ENCODE measurements at regions not wholly inside any gene's neighbourhood (a gene's known extent, or its start where the extent isn't known, plus 50 kb on each side); places are given as distances from the start of the nearest gene placed in this dataset.
"Not testable (repeated sequence)": the region's sequence is repeated elsewhere in the genome, so short reads cannot be mapped to it uniquely, and the experiment has no call there.

DNA sequence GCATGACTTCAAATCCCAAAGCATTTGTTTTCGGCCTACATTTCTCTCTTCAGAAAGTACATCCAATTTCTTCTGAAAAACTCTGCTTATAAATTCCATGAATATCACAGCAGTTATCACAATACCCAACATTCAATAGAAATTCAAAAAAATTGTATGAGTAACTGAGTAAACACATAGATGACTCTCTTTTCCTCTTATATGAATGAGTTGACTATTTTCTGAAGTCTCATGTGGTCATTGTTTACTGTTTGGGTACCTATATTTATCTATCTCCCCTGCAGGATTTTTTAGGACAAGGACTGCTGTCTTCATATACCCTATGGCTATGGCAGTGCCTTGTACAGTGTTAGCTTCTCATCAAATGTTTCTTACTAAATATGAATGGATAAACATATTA is 157.1 kb downstream of the HTR1A start:
- no peaks in the 10 kb centered on the region for H3K36me3 Mint-ChIP-seq
- peaks cover 3% of the 10 kb centered on the region for H3K9me3 Mint-ChIP-seq (ENCODE audit: low read depth)
- DNase-seq (no peak), ATAC-seq (no peak)
- H3K4me3 Mint-ChIP-seq = no peak overlapping the region
- CTCF ChIA-PET = no interaction called here
- no peaks in the 10 kb centered on the region for H3K4me1 Mint-ChIP-seq
- H3K27me3 Mint-ChIP-seq = no peaks in the 10 kb centered on the region
- H3K27ac Mint-ChIP-seq = no peak overlapping the region

DNA sequence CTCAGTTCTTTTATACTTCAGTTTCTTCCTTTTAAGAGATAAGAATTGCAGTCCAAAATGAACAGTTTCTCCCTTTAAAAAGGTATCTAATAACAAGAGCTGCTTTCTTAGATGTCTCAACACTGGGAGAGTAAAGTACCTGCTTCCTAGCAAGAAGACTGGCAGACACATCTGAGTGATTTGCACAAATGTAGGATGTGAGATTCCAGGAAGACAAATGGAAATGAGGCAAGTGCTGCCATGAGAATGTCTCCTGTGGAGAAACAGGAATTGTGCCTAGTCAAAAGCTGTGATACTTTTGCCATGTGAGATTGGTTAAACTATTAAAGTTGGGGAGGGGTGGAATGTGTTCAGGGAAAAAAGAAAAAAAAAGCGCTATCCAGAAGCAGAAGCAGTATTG is 159.1 kb downstream of the HTR1A start:
- peaks cover 6% of the 10 kb centered on the region for H3K9me3 Mint-ChIP-seq (ENCODE audit: low read depth)
- H3K36me3 Mint-ChIP-seq = no peaks in the 10 kb centered on the region
- H3K27me3 Mint-ChIP-seq = no peaks in the 10 kb centered on the region
- CTCF ChIA-PET = interaction anchor here (0.6 kb wide), 1 partner anchor 20 kb away, joined by 3 read pairs; no protein-coding TSS in a partner anchor
- no peak for ATAC-seq
- H3K4me1 Mint-ChIP-seq = no peaks in the 10 kb centered on the region
- DNase-seq = no peak
- H3K4me3 Mint-ChIP-seq = no peak overlapping the region
- H3K27ac Mint-ChIP-seq = no peak overlapping the region

DNA sequence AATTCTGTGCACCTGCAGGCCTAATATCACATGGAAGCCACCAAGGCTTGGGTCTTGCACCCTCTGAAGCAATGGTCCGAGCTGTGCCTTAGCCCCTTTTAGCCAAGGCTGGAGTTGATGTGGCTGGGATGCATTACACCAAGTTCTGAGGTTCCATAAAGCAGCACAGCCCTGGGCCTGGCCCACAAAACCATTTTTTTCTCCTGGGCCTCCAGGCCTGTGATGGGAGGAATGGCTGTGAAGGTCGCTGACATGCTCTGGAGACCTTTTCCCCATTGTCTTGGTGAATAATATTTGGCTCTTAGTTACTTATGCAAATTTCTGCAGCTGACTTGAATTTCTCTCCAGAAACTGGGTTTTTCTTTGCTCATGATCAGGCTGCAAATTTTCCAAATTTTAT is 167.3 kb downstream of the HTR1A start:
- DNase-seq = no peak
- Mint-ChIP-seq H3K36me3 (no peaks in the 10 kb centered on the region), H3K27me3 (no peaks in the 10 kb centered on the region), H3K4me3 (no peak overlapping the region), H3K4me1 (no peaks in the 10 kb centered on the region), H3K27ac (no peak overlapping the region), H3K9me3 (ENCODE audit: low read depth) (peaks cover 25% of the 10 kb centered on the region)
- ATAC-seq = no peak
- CTCF ChIA-PET = no interaction called here

DNA sequence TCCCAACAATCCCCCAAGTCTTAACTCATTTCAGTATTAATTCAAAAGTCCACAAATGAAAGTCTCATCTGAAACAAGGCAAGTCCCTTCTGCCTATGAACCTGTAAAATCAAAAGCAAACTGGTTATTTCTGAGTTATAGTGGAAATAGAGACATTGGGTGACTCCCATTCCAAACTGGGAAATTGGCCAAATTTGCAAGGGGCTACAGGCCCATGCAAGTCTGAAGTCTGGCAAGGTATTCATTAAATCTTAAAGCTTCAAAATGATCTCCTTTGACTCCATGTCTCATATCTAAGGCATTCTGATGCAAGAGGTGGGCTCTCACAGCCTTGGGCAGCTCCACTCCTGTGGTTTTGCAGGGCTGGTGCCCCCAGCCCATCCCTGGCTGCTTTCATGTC is 167.9 kb downstream of the HTR1A start:
- Mint-ChIP-seq H3K4me1 (no peaks in the 10 kb centered on the region), H3K27ac (no peak overlapping the region), H3K27me3 (no peaks in the 10 kb centered on the region), H3K9me3 (ENCODE audit: low read depth) (peaks cover 22% of the 10 kb centered on the region), H3K4me3 (no peak overlapping the region), H3K36me3 (no peaks in the 10 kb centered on the region)
- ATAC-seq (no peak), DNase-seq (no peak)
- CTCF ChIA-PET = no interaction called here

GRCh38 chr5:63774939-63775338 is 187.3 kb downstream of the HTR1A start:
- H3K27me3 Mint-ChIP-seq = no peaks in the 10 kb centered on the region
- H3K9me3 Mint-ChIP-seq (ENCODE audit: low read depth) = peaks cover 8% of the 10 kb centered on the region
- H3K4me3 Mint-ChIP-seq = no peak overlapping the region
- DNase-seq (no peak), ATAC-seq (no peak)
- CTCF ChIA-PET = no interaction called here
- no peaks in the 10 kb centered on the region for H3K36me3 Mint-ChIP-seq
- no peaks in the 10 kb centered on the region for H3K4me1 Mint-ChIP-seq
- H3K27ac Mint-ChIP-seq = no peak overlapping the region

DNA sequence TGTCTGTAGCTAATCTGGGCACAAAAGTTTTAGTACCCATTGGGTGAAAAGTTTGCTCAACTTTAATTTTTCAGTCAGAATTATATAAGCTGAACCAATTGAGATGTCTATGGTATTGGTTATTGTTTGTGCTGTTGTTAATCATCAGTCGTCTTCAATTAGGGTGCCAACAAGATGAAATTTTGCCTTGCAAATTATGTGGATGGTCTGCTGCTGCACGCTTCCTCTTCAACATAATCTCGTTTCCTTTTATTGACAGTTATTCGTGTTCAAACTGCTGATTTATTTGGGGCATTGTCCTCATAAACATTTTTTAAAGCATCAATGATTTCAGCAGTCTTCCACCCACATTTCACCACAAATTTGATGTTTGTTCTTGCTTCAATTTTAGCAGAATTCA is 194.0 kb downstream of the HTR1A start:
- H3K9me3 Mint-ChIP-seq (ENCODE audit: low read depth) = peaks cover 4% of the 10 kb centered on the region
- no peak overlapping the region for H3K4me3 Mint-ChIP-seq
- ATAC-seq (no peak), DNase-seq (no peak)
- CTCF ChIA-PET = no interaction called here
- H3K36me3 Mint-ChIP-seq = no peaks in the 10 kb centered on the region
- no peaks in the 10 kb centered on the region for H3K4me1 Mint-ChIP-seq
- H3K27ac Mint-ChIP-seq = no peak overlapping the region
- no peaks in the 10 kb centered on the region for H3K27me3 Mint-ChIP-seq

DNA sequence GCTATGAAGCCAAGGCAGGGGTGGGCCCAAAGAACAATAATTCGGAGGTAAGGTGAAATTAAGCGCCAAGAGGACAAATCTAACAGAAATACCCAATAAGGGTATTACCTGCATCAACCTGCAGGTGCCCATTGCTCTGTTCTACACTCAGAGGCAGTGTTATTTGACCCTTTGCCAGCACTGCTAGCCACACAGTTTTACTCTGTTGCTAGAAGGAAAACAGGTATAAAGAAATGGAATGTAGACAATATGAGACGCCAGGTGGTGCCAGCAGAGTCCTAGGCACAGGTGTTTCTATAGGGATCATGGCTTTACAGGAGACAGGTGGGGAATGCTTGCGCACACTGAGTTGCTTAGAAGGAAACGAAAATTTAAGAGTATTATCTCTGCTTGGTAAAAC is 201.3 kb downstream of the HTR1A start:
- Mint-ChIP-seq H3K4me3 (no peak overlapping the region), H3K4me1 (no peaks in the 10 kb centered on the region), H3K27me3 (no peaks in the 10 kb centered on the region), H3K9me3 (ENCODE audit: low read depth) (peaks cover 5% of the 10 kb centered on the region), H3K27ac (no peak overlapping the region), H3K36me3 (no peaks in the 10 kb centered on the region)
- DNase-seq (no peak), ATAC-seq (no peak)
- CTCF ChIA-PET = no interaction called here

DNA sequence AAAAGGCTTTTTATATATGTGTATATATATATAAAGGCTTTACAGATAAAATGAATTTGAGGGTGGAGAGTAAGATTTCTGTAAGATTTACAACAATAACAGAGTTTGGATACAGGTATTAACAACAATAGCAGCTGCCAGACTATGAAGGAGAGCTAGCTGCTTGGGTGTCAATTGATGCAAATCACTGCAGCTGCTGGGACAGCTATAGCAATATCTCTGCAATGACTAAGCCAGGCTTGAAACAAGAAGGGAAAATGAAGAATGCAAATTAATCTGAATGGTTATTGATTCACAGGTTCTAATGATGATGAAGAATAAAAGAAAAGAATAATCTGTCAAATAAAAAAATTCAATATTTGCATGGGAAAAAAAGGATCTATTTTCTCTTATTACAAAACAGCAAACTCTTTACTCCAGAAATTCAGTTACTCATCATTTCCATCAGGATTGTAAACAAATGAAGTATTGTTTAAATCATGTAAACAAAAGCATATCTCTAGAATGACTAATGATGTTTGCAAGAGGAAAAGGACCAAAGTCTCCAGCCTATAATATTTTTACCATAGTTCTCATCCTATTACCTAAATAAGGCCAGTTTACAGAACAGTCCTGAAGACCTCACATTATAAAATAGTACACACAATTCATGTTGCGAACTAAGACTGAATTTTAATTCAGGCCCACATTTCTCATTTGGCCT is 219.0 kb downstream of the HTR1A start:
- H3K27ac Mint-ChIP-seq = no peak overlapping the region
- no peak overlapping the region for H3K4me3 Mint-ChIP-seq
- no peaks in the 10 kb centered on the region for H3K27me3 Mint-ChIP-seq
- peaks cover 5% of the 10 kb centered on the region for H3K9me3 Mint-ChIP-seq (ENCODE audit: low read depth)
- no peaks in the 10 kb centered on the region for H3K36me3 Mint-ChIP-seq
- H3K4me1 Mint-ChIP-seq = no peaks in the 10 kb centered on the region
- CTCF ChIA-PET = interaction anchor here (0.6 kb wide), 1 partner anchor 1184 kb away, joined by 3 read pairs; no protein-coding TSS in a partner anchor
- ATAC-seq (no peak), DNase-seq (no peak)

DNA sequence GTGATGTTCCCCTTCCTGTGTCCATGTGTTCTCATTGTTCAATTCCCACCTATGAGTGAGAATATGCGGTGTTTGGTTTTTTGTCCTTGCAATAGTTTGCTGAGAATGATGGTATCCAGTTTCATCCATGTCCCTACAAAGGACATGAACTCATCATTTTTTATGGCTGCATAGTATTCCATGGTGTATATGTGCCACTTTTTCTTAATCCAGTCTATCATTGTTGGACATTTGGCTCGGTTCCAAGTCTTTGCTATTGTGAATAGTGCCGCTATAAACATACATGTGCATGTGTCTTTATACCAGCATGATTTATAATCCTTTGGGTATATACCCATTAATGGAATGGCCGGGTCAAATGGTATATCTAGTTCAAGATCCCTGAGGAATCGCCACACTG is 229.4 kb downstream of the HTR1A start:
- H3K4me1 Mint-ChIP-seq, DNase-seq, ATAC-seq, H3K4me3 Mint-ChIP-seq, H3K27me3 Mint-ChIP-seq, H3K27ac Mint-ChIP-seq, H3K36me3 Mint-ChIP-seq, CTCF ChIA-PET: not testable (repeated sequence)
- H3K9me3 Mint-ChIP-seq (ENCODE audit: low read depth) = peaks cover 10% of the 10 kb centered on the region

DNA sequence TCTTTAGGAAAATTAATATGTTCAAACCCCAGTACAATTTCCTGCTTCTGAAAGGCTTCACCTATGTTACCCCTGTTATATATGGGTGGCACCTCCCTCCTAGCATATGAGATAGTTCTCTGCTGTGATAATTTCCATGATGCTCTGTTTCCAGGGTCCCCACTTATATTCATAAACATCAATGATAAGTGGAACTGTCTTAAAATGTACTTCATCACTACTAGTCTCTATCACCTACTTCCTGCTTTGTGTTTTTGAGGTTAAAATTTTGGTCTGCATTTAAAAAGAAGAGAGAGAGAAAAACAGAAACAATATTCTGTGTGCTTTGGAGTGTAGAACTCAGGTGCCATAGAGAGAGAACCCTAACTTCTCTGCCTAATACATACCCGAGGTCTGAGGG is 234.7 kb downstream of the HTR1A start:
- Mint-ChIP-seq H3K4me3 (no peak overlapping the region), H3K27ac (no peak overlapping the region), H3K27me3 (no peaks in the 10 kb centered on the region), H3K36me3 (no peaks in the 10 kb centered on the region), H3K9me3 (ENCODE audit: low read depth) (peaks cover 8% of the 10 kb centered on the region), H3K4me1 (no peaks in the 10 kb centered on the region)
- DNase-seq = no peak
- ATAC-seq = no peak
- CTCF ChIA-PET = no interaction called here

GRCh38 chr5:63726496-63726895 is 235.7 kb downstream of the HTR1A start:
- CTCF ChIA-PET = no interaction called here
- H3K27me3 Mint-ChIP-seq = no peaks in the 10 kb centered on the region
- H3K36me3 Mint-ChIP-seq = no peaks in the 10 kb centered on the region
- H3K4me1 Mint-ChIP-seq = no peaks in the 10 kb centered on the region
- ATAC-seq = no peak
- H3K4me3 Mint-ChIP-seq = no peak overlapping the region
- no peak overlapping the region for H3K27ac Mint-ChIP-seq
- H3K9me3 Mint-ChIP-seq (ENCODE audit: low read depth) = peaks cover 8% of the 10 kb centered on the region
- DNase-seq = no peak

DNA sequence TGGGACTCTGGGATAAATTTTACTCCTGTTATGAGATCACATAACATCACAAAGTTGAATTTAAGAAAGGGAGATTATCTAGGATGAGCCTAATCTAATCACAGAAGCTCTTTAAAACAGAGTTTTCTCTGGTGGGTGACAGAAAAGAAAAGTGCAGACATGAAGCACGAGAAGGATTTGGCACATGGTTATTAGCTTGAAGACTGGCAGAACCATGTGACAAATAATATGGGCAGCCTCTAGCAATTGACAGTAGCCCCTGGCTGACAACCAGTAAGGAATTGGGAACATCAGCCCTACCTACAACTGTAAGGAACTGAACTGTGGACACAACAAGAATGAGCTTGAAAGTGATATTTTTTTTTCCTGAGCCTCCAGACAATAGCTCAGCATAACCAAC is 243.1 kb downstream of the HTR1A start:
- Mint-ChIP-seq H3K4me1 (no peaks in the 10 kb centered on the region), H3K36me3 (no peaks in the 10 kb centered on the region), H3K27ac (no peak overlapping the region), H3K9me3 (ENCODE audit: low read depth) (peaks cover 3% of the 10 kb centered on the region), H3K27me3 (no peaks in the 10 kb centered on the region), H3K4me3 (no peak overlapping the region)
- CTCF ChIA-PET = no interaction called here
- DNase-seq (no peak), ATAC-seq (no peak)

DNA sequence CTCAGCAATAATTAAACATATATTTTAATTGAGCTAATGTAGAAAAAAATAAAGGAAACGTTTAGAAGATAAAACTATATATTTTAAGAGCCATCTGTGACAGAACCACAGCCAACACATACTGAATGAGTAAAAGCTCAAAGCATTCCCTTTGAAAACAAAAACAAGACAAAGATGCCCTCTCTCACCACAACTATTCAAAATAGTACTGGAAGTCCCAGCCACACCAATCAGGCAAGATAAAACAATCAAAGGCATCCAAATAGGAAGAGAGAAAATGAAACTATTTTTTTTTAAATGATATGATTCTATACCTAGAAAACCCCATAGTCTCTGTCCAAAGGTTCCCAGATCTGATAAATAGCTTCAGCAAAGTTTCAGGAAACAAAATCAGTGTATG is 262.0 kb downstream of the HTR1A start:
- Mint-ChIP-seq H3K4me1 (no peaks in the 10 kb centered on the region), H3K4me3 (no peak overlapping the region), H3K27ac (no peak overlapping the region), H3K36me3 (no peaks in the 10 kb centered on the region), H3K9me3 (ENCODE audit: low read depth) (peaks cover 4% of the 10 kb centered on the region), H3K27me3 (no peaks in the 10 kb centered on the region)
- CTCF ChIA-PET = no interaction called here
- ATAC-seq (no peak), DNase-seq (no peak)

DNA sequence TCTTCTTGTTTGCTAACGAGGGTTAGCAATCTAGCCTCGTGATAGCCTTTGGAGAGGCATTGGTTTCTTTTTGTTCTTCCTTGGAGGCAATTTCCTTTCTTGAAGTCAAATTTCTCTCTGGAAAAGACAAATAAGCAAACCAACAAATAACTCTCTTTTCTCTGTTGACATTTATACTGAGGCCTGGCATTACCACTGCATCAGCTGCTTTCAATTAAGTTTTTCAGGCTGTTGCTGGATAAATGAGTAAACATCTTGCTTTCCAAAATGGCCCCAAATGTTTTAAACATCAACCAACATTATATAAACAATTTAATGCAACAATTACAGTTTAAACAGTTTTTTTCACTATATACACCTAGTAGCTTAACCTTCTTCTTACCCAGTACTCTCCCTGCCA is 264.4 kb downstream of the HTR1A start:
- no peak for DNase-seq
- no peak overlapping the region for H3K27ac Mint-ChIP-seq
- no peaks in the 10 kb centered on the region for H3K27me3 Mint-ChIP-seq
- peaks cover 3% of the 10 kb centered on the region for H3K9me3 Mint-ChIP-seq (ENCODE audit: low read depth)
- no peak overlapping the region for H3K4me3 Mint-ChIP-seq
- CTCF ChIA-PET = no interaction called here
- no peaks in the 10 kb centered on the region for H3K4me1 Mint-ChIP-seq
- H3K36me3 Mint-ChIP-seq = no peaks in the 10 kb centered on the region
- no peak for ATAC-seq

DNA sequence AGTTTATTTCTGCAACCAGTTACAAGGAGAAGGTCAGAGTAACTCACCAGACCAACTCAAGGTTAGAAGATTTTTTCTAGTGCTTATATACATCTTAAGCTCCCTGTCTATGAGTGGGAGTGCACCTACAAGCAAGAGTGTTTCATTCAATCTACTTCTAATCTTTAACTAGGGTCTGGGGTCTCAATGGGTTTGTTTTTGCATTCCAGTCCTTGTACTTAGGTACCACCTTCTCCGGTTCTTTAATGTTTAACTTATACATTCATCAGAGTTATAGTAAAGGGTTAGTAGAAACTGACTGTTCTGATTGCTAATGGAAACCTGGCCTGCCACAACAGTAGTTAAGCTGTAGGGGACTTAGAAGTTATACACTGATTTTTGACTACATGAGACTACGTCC is 271.7 kb downstream of the HTR1A start:
- DNase-seq (no peak), ATAC-seq (no peak)
- Mint-ChIP-seq H3K4me1 (no peaks in the 10 kb centered on the region), H3K27me3 (no peaks in the 10 kb centered on the region), H3K27ac (no peak overlapping the region), H3K36me3 (no peaks in the 10 kb centered on the region), H3K4me3 (no peak overlapping the region), H3K9me3 (ENCODE audit: low read depth) (no peaks in the 10 kb centered on the region)
- CTCF ChIA-PET = no interaction called here
